ENCODE measurements at regions not wholly inside any gene's neighbourhood (a gene's known extent, or its start where the extent isn't known, plus 50 kb on each side); places are given as distances from the start of the nearest gene placed in this dataset.
"Not testable (repeated sequence)": the region's sequence is repeated elsewhere in the genome, so short reads cannot be mapped to it uniquely, and the experiment has no call there.

DNA sequence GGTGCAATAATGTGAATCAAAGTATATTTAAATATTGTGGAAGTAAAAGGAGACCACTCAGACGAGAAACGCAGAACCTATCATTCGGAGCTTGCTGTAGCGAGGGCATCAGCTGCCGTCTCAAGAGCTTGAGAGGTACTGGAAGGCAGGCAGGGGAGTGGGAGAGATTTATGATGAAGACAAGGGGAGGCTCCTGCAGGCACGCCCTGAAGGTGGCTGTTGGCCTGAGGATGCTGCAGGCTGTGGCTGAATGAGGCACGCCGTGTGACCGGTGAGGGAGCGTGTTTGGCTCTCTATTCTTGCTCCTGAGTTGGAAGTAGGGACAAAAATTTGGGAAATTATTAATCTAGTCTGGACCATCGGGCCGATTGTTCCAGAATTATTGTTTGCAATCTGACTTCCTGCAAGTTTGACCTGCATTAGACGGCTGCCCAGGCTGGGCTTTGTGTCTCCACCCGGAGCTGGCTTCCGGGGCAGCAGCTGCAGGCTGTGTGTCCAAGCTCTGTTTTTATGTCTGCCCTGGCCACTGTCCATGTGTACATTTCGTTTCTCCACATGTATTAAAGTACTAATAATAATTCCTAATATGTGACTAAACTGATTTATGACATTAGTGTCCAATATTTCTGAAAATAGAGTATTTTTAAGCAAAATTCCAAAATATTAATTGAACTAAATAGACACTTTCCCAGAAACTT, 91.1 kb upstream of the ANKRD10 start:
- peak; percentile 76 for DNase-seq

DNA sequence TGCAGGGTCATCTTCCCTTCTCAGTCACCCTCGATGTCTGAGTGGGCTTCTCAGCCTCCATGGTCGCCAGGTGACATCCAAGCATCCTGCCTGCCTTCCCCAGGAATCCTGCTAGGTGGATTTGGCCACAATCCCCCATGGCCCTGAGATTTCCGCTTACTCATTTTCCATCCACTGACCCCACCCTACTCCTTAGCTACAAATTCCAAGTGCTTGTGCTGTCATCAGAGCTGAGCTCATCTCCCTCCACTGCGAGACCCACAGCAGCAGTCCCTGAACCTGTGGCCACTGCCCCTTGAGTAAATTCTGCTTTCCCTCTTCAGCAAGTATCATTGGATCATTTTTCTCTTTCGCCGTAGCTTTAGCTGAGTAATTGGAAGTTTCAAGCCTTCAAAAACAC, 90.5 kb upstream of the ANKRD10 start:
- peak; percentile 37 for DNase-seq

DNA sequence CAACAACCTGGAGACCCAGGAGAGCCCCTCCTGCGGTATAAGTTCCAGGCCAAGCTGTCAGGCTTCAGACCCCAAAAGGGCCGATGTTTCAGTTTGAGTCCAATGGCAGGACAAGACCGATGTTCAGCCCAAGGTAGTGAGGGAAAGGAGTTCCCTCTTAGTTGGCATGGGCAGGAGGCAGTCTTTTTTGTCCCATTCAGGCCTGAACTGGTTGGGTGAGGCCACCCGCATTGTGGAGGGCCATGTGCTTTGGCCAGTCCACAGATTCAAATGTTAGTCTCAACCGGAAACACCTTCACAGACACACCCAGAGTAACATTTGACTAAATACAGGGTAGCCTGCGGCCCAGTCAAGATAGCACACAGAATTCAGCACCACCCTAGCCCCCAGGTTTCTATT, 89.6 kb upstream of the ANKRD10 start:
- DNase-seq, result no peak

DNA sequence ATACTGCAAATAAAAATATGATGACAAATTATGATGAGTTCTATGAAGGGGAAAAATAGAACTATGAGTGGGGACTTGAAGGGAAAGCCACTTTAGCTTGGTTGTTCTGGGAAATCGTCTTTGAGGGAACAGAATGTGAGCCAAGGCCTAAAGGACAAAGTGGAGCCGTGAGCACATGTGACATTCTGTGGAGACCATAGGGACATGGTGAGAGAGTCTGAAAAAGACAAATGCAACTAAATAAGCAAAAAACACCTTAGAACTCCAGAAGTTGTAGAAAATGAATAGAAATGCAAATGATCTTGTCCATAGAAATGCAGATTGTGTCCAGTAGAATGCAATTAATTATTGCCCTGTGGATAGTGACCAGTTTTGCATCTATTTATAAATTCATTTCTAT, 86.8 kb upstream of the ANKRD10 start:
- no peak for DNase-seq

DNA sequence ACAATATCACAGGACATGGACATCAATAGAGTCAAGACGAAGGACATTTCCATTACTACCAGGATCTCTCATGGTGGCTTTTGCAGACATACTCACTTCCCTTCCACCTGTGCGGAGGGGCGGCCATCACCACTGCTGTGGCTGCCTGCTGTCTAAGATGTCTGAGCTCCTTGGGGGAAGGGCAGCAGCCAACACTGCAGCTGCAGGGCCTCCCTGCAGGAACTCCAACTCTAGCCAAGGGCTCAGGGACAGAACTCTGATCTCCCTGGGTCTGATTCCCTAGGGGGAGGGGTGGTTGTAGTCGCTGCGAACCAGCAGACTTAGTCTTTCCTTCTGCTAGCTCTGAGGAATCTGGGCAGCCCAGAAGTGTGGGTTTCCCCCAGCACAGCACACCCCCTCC, 78.9 kb upstream of the ANKRD10 start:
- DNase-seq, result no peak

DNA sequence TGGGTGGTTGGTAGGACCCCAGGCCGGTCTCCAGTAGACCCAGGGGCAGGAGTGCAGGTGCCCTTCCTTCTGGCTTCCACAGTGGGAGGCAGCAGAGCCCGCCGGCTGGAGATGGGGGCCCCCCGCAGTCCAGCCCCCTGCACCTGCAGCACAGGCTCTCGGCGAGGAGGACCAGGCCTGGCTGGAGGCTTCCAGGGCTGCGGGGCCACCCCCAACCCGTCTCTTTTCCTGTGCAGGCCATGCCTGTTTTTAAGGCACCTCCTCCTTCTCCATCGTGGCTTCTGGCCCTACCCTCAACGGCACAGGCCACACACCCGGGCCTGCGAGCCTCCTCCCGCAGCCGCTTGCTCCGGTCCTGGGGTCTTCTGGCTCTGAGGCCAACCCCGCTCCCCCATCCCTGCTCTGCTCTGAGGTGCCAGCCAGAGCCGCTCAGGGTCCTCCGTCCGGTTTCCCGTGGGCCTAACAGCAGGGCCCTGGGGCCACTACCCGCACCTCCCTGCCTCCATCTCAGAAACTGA, 77.2 kb upstream of the ANKRD10 start:
- DNase-seq, result no peak

DNA sequence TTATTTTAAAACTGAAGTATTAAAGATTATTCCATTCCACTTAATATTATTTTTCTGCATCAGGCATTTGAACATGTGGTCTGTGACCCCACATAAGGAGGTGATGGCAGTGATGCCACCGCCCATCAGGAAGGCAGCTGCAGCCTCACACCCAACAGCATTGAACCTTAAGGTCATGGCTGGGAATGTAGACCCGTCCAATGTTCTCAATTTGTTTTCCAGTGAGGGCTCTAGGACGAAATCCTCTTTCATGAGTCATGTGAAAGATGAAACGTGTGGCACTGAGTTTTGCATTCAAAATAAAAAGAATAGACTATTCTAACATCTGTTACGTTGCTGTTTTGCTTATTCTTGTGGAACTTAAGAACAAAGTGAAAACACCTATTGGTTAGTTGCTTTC, 74.5 kb upstream of the ANKRD10 start:
- no peak for DNase-seq

GRCh38 chr13:110985541-110985940, 70.7 kb upstream of the ANKRD10 start:
- DNase-seq, result no peak

DNA sequence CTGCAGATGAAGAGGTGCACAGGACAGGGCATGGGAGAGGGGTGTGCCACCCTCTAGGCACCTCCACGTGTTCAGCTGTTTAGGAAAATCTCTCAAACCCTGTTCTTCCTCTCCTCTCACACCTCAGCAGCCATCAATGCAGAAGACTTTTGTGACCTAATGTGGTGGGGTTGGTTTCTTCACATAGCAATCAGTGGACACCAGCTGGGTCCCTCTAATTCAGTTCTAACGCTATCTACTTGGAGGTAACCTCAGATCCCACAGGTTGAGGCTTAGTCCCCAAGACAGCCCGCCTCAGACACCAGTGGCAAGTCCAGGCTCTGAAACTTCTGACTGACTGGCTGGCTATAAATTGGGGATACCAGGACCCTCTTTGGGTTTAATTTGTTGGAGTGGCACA, 69.9 kb upstream of the ANKRD10 start:
- DNase-seq, result no peak

DNA sequence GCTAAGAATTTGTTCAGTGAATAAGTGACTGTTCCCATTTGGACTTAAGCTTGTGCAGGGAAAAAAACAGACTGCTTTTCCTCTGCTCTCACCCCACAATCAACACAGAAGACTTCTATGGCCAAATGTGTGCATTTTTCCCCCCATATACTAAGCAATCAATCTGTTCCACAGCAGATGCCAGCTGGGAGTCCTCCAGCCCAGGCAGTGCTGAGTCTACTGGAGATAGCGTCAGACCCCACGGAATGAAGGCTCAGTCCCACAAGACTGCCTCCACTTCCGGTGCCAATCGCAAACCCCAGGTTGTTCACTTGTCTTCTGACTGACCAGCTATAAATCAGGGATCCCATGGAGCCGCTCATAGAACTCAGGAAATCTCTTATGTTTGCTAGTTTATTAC, 69.5 kb upstream of the ANKRD10 start:
- DNase-seq, result peak; percentile 34

DNA sequence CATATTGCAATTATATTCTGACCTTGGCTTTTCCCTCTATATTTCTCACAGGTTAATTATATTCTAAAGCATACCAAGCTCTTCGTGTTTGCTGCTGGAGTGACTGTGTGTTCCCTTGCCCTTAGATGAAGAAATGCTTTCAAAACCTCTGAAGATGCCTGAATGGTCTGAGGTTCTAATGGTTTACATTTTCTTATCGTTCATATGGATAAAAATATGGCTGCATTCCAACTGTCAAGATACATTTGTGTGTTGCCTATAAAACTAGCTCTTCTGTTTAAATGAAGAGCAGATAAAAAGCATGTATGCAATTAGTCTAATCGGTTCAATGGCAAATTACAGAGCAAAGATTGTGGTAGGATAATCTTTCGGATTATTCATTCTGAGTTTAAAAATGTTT, 68.4 kb upstream of the ANKRD10 start:
- no peak for DNase-seq

- no peak for DNase-seq
These were observed 66.5 kb upstream of the ANKRD10 start for GRCh38 chr13:110981379-110981778.

GRCh38 chr13:110980921-110981320, 66.1 kb upstream of the ANKRD10 start:
- no peak for DNase-seq

GRCh38 chr13:110979149-110979548, 64.3 kb upstream of the ANKRD10 start:
- not testable (repeated sequence) for DNase-seq

GRCh38 chr13:110978390-110978789, 63.5 kb upstream of the ANKRD10 start:
- DNase-seq, result no peak

GRCh38 chr13:110976785-110977184, 61.9 kb upstream of the ANKRD10 start:
- DNase-seq, result no peak

- no peak for DNase-seq
These were observed 58.3 kb upstream of the ANKRD10 start for GRCh38 chr13:110973007-110973700.

- no peak for DNase-seq
These were observed 56.6 kb upstream of the ANKRD10 start for GRCh38 chr13:110971486-110971885.

GRCh38 chr13:110967156-110967855, 52.4 kb upstream of the ANKRD10 start:
- DNase-seq, result not testable (repeated sequence)

DNA sequence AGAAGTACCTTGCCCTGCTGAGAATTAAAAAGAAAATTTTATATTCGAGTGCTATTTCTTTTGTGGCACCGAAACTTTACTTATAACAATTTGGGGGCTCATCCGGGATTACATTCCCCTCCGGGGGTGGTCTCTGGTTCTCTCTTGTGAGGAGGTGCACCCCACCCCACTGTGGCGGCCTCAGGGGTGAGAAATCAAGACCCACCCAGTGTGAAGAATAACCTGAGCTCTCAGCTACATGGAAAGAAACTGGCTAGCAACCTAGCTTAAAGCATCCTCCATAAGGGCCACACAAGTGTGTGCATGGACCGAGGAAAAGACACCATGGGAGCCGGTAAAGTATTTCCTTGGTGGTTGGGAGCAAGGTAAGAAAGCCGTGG, 50.9 kb upstream of the ANKRD10 start:
- no peak for DNase-seq

- DNase-seq, result no peak
These were observed 50.3 kb upstream of the ANKRD10 start for GRCh38 chr13:110965038-110965754.

All from muscle of arm (tissue), 1 donor.